Osteoblast (primary cell): ENCODE measurements at regions not wholly inside any gene's neighbourhood (a gene's known extent, or its start where the extent isn't known, plus 50 kb on each side); places are given as distances from the start of the nearest gene placed in this dataset.

Experiments
- DNase-seq: peaks from one replicate; pipeline ENCODE4 v3.0.0; 2011; ENCODE audit warnings: low spot score, mixed read lengths; ENCODE audit not compliant: insufficient read length; ENCODE audit errors: missing footprints
- H2AFZ ChIP-seq: 2 replicates; pipeline ENCODE4 v1.6.0; 2011; ENCODE audit warnings: mild to moderate bottlenecking, low read length
- H3K27ac ChIP-seq: 2 replicates; pipeline ENCODE4 v1.5.1; 2011; ENCODE audit warnings: mild to moderate bottlenecking, low read depth, low read length, moderate library complexity
- H3K27me3 ChIP-seq: 2 replicates; pipeline ENCODE4 v1.6.0; 2012; ENCODE audit warnings: mild to moderate bottlenecking, control low read depth, inconsistent platforms, low read length, moderate library complexity; ENCODE audit not compliant: insufficient read depth
- H3K36me3 ChIP-seq: 2 replicates; pipeline ENCODE4 v1.5.1; 2011; ENCODE audit warnings: mild to moderate bottlenecking, low read length, control low read depth, moderate library complexity; ENCODE audit not compliant: insufficient read depth
- H3K4me1 ChIP-seq: 2 replicates; pipeline ENCODE4 v1.5.1; 2011; ENCODE audit warnings: mild to moderate bottlenecking, low read length, control low read depth, moderate library complexity; ENCODE audit not compliant: insufficient read depth
- H3K4me2 ChIP-seq: 2 replicates; pipeline ENCODE4 v1.6.0; 2011; ENCODE audit warnings: mild to moderate bottlenecking, low read length; ENCODE audit not compliant: insufficient read depth
- H3K4me3 ChIP-seq: fragments of 200-600 bp; sonication (generic); 3 replicates; pipeline ENCODE4 v1.5.1; 2012; ENCODE audit warnings: mild to moderate bottlenecking, low read length, inconsistent platforms; ENCODE audit not compliant: insufficient read depth
- H3K79me2 ChIP-seq: 2 replicates; pipeline ENCODE4 v1.6.0; 2012; ENCODE audit warnings: mild to moderate bottlenecking, low read length, control low read depth, inconsistent platforms; ENCODE audit not compliant: insufficient read depth
- H3K9me3 ChIP-seq: 2 replicates; pipeline ENCODE4 v1.5.1; 2011; ENCODE audit warnings: low read depth, low read length, control low read depth
- H4K20me1 ChIP-seq: 2 replicates; pipeline ENCODE4 v1.6.0; 2012; ENCODE audit warnings: mild to moderate bottlenecking, low read length, control low read depth; ENCODE audit not compliant: insufficient read depth
- CTCF ChIP-seq: IDR thresholded peaks from 2 replicates; pipeline ENCODE4 v1.5.1; 2011; ENCODE audit warnings: mild to moderate bottlenecking, low read depth, low read length, moderate library complexity; ENCODE audit errors: extremely low read depth

GRCh38 chr11:116580799-116581198, 192.0 kb downstream of the BUD13 start:
- Histone ChIP-seq H3K4me1 (no peaks in the 10 kb centered on the region), H3K36me3 (no peaks in the 10 kb centered on the region), H3K27ac (no peak overlapping the region), H3K79me2 (no peaks in the 10 kb centered on the region), H4K20me1 (no peaks in the 10 kb centered on the region), H3K9me3 (no peaks in the 10 kb centered on the region), H3K4me2 (no peak overlapping the region), H2AFZ (no peak overlapping the region), H3K4me3 (no peak overlapping the region), H3K27me3 (peaks cover 34% of the 10 kb centered on the region)
- TF ChIP-seq CTCF: no peak
- DNase-seq: no peak

GRCh38 chr11:116579857-116580727, 192.7 kb downstream of the BUD13 start:
- H3K4me1 ChIP-seq: no peaks in the 10 kb centered on the region
- no peak overlapping the region for H3K27ac ChIP-seq
- no peaks in the 10 kb centered on the region for H4K20me1 ChIP-seq
- no peak overlapping the region for H2AFZ ChIP-seq
- H3K36me3 ChIP-seq: no peaks in the 10 kb centered on the region
- DNase-seq: no peak
- no peak overlapping the region for H3K4me3 ChIP-seq
- no peak overlapping the region for H3K4me2 ChIP-seq
- TF ChIP-seq CTCF: no peak
- no peaks in the 10 kb centered on the region for H3K9me3 ChIP-seq
- H3K79me2 ChIP-seq: no peaks in the 10 kb centered on the region
- H3K27me3 ChIP-seq: peaks cover 34% of the 10 kb centered on the region

- H3K4me3 ChIP-seq: no peak overlapping the region
- TF ChIP-seq CTCF: no peak
- no peak overlapping the region for H3K27ac ChIP-seq
- no peaks in the 10 kb centered on the region for H3K36me3 ChIP-seq
- H4K20me1 ChIP-seq: no peaks in the 10 kb centered on the region
- peaks cover 34% of the 10 kb centered on the region for H3K27me3 ChIP-seq
- DNase-seq: no peak
- H3K9me3 ChIP-seq: no peaks in the 10 kb centered on the region
- H3K79me2 ChIP-seq: no peaks in the 10 kb centered on the region
- no peak overlapping the region for H3K4me2 ChIP-seq
- no peak overlapping the region for H2AFZ ChIP-seq
- H3K4me1 ChIP-seq: no peaks in the 10 kb centered on the region
Measured at GRCh38 chr11:116579031-116579653, 193.6 kb downstream of the BUD13 start.

- Histone ChIP-seq H4K20me1 (no peaks in the 10 kb centered on the region), H3K27me3 (peaks cover 34% of the 10 kb centered on the region), H3K4me3 (no peak overlapping the region), H3K4me2 (no peak overlapping the region), H3K27ac (no peak overlapping the region), H2AFZ (no peak overlapping the region), H3K9me3 (no peaks in the 10 kb centered on the region), H3K36me3 (no peaks in the 10 kb centered on the region), H3K79me2 (no peaks in the 10 kb centered on the region), H3K4me1 (no peaks in the 10 kb centered on the region)
- no peak for TF ChIP-seq CTCF
- DNase-seq: no peak
Measured at GRCh38 chr11:116577956-116578355, 194.8 kb downstream of the BUD13 start.
